ENCODE measurements at regions not wholly inside any gene's neighbourhood (a gene's known extent, or its start where the extent isn't known, plus 50 kb on each side); places are given as distances from the start of the nearest gene placed in this dataset.
"Not testable (repeated sequence)": the region's sequence is repeated elsewhere in the genome, so short reads cannot be mapped to it uniquely, and the experiment has no call there.

- no peaks in the 10 kb centered on the region for H3K27me3 Mint-ChIP-seq (ENCODE audit: unreplicated experiment)
- H3K27ac Mint-ChIP-seq (ENCODE audit: unreplicated experiment) = no peak overlapping the region
- no peak for DNase-seq (ENCODE audit: extremely low spot score, unreplicated experiment)
- no peaks in the 10 kb centered on the region for H3K4me1 Mint-ChIP-seq (ENCODE audit: unreplicated experiment)
- peaks cover 14% of the 10 kb centered on the region for H3K9me3 Mint-ChIP-seq (ENCODE audit: unreplicated experiment)
- no peak overlapping the region for H3K4me3 Mint-ChIP-seq (ENCODE audit: unreplicated experiment)
- no peak for TF ChIP-seq CTCF (IDR thresholded peaks at IDR 0.05)
- peaks cover 5% of the 10 kb centered on the region for H3K36me3 Mint-ChIP-seq (ENCODE audit: unreplicated experiment)
Measured at GRCh38 chr6:54525731-54526130, 217.5 kb downstream of the TINAG start.

- Mint-ChIP-seq H3K27me3 (ENCODE audit: unreplicated experiment) (peaks cover 7% of the 10 kb centered on the region), H3K4me1 (ENCODE audit: unreplicated experiment) (no peaks in the 10 kb centered on the region), H3K36me3 (ENCODE audit: unreplicated experiment) (no peaks in the 10 kb centered on the region), H3K4me3 (ENCODE audit: unreplicated experiment) (no peak overlapping the region), H3K9me3 (ENCODE audit: unreplicated experiment) (no peaks in the 10 kb centered on the region), H3K27ac (ENCODE audit: unreplicated experiment) (no peak overlapping the region)
- no peak for DNase-seq (ENCODE audit: extremely low spot score, unreplicated experiment)
- TF ChIP-seq CTCF (IDR thresholded peaks at IDR 0.05) = no peak
Measured at GRCh38 chr6:54533567-54533966, 225.3 kb downstream of the TINAG start.

- no peaks in the 10 kb centered on the region for H3K4me1 Mint-ChIP-seq (ENCODE audit: unreplicated experiment)
Measured at GRCh38 chr6:54535568-54535967, 227.3 kb downstream of the TINAG start.

GRCh38 chr6:54541541-54541940 lies 233.3 kb downstream of the TINAG start:
- no peaks in the 10 kb centered on the region for H3K27me3 Mint-ChIP-seq (ENCODE audit: unreplicated experiment)
- TF ChIP-seq CTCF (IDR thresholded peaks at IDR 0.05) = no peak

More at GRCh38 chr6:54535568-54535967, 227.3 kb downstream of the TINAG start:
- Mint-ChIP-seq H3K27me3 (ENCODE audit: unreplicated experiment) (peaks cover 7% of the 10 kb centered on the region), H3K36me3 (ENCODE audit: unreplicated experiment) (no peaks in the 10 kb centered on the region), H3K27ac (ENCODE audit: unreplicated experiment) (no peak overlapping the region), H3K4me3 (ENCODE audit: unreplicated experiment) (no peak overlapping the region), H3K9me3 (ENCODE audit: unreplicated experiment) (no peaks in the 10 kb centered on the region)
- TF ChIP-seq CTCF (IDR thresholded peaks at IDR 0.05) = no peak
- no peak for DNase-seq (ENCODE audit: extremely low spot score, unreplicated experiment)

GRCh38 chr6:54559136-54559535 lies 250.9 kb downstream of the TINAG start:
- no peaks in the 10 kb centered on the region for H3K4me1 Mint-ChIP-seq (ENCODE audit: unreplicated experiment)
- peaks cover 5% of the 10 kb centered on the region for H3K36me3 Mint-ChIP-seq (ENCODE audit: unreplicated experiment)
- H3K9me3 Mint-ChIP-seq (ENCODE audit: unreplicated experiment) = peaks cover 18% of the 10 kb centered on the region
- H3K27ac Mint-ChIP-seq (ENCODE audit: unreplicated experiment) = no peak overlapping the region
- no peak for TF ChIP-seq CTCF (IDR thresholded peaks at IDR 0.05)
- no peak overlapping the region for H3K4me3 Mint-ChIP-seq (ENCODE audit: unreplicated experiment)
- no peak for DNase-seq (ENCODE audit: extremely low spot score, unreplicated experiment)
- peaks cover 4% of the 10 kb centered on the region for H3K27me3 Mint-ChIP-seq (ENCODE audit: unreplicated experiment)

More at GRCh38 chr6:54541541-54541940, 233.3 kb downstream of the TINAG start:
- no peak overlapping the region for H3K4me3 Mint-ChIP-seq (ENCODE audit: unreplicated experiment)
- H3K27ac Mint-ChIP-seq (ENCODE audit: unreplicated experiment) = no peak overlapping the region
- H3K9me3 Mint-ChIP-seq (ENCODE audit: unreplicated experiment) = no peaks in the 10 kb centered on the region
- H3K36me3 Mint-ChIP-seq (ENCODE audit: unreplicated experiment) = no peaks in the 10 kb centered on the region
- no peak for DNase-seq (ENCODE audit: extremely low spot score, unreplicated experiment)
- H3K4me1 Mint-ChIP-seq (ENCODE audit: unreplicated experiment) = no peaks in the 10 kb centered on the region

GRCh38 chr6:54564188-54564587 lies 255.9 kb downstream of the TINAG start:
- H3K27ac Mint-ChIP-seq (ENCODE audit: unreplicated experiment); H3K27me3 Mint-ChIP-seq (ENCODE audit: unreplicated experiment); H3K36me3 Mint-ChIP-seq (ENCODE audit: unreplicated experiment); DNase-seq (ENCODE audit: extremely low spot score, unreplicated experiment); H3K4me3 Mint-ChIP-seq (ENCODE audit: unreplicated experiment); H3K4me1 Mint-ChIP-seq (ENCODE audit: unreplicated experiment): not testable (repeated sequence)
- peaks cover 10% of the 10 kb centered on the region for H3K9me3 Mint-ChIP-seq (ENCODE audit: unreplicated experiment)
